NCI-H524 treated with DMSO at 0.1 percent for 48 hours (cell line): ENCODE measurements at regions not wholly inside any gene's neighbourhood (a gene's known extent, or its start where the extent isn't known, plus 50 kb on each side); places are given as distances from the start of the nearest gene placed in this dataset.

Source experiments
- DNase-seq: peaks from one replicate; lab custom pipeline; 2025; lab: John Stamatoyannopoulos, UW

DNA sequence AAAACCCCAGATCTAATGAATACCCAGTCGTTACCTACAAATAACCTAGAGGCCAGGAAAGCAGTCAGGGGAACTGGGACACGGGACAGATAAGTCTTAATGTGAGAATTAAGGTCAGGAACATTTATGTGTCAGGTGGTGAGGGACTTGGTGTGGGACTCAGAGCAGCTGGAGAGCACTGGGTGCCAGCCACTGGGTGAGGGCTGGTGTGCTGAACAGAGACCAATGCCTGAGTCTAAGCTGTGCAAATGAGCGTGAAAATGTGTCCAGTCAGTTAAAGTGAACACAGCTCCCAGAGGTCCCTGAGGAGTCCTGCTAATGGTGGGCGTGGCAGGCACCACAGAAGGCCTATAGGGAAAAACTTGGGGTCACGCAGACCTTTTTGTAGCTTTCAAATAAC, 225.9 kb downstream of the C1D start:
- no peak for DNase-seq

DNA sequence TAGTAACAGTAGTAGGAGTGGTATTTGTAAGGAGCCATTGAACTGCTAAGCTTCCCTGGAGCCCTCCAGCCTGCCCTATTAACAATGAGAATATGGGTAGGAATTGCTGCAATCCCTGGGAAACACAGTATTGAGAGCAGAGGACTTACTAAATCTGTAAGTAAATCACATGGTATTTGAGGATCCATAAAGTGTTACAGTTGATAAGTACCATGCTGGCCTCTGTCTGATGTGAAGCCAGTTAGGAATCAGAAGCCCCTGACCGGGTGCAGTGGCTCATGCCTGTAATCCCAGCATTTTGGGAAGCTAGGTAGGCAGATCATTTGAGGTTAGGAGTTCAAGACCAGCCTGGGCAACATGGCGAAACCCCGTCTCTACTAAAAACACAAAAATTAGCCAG, 224.6 kb downstream of the C1D start:
- DNase-seq = no peak

DNA sequence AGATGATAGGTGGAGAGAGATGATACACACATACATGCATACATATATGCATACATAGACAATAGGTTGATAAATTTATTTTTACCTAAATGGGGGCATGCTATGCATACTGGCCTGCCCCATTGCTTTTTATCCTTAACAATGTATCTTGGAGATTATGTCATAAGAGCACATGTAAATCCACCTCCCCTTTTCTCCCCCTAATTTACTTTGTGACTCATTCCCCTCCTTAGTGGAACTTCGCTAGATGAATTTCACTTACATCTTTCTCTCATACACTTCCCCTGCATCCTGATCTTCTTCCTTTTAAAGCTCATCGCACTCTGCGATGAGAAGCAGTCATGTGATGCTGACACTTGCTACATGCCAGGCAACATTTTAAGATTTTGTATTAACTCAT, 223.6 kb downstream of the C1D start:
- no peak for DNase-seq

DNA sequence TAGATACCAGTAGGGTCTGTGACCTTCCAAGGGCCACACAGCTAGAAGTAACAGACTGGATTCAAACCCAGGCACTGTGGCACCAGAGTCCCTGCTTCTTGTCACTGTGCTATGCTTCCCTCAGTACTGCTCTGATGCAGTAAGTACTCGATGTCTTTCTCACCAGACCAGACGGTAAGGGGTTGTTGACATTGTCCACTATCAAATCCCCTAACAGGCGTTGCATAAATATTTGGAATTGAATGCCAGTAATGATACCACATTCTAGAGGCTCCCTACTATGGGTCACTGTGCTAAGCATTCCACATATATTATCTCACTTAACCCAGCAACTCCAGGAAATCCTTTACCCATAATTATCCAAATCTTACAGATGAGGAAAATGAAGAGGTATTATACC, 223.1 kb downstream of the C1D start:
- no peak for DNase-seq

DNA sequence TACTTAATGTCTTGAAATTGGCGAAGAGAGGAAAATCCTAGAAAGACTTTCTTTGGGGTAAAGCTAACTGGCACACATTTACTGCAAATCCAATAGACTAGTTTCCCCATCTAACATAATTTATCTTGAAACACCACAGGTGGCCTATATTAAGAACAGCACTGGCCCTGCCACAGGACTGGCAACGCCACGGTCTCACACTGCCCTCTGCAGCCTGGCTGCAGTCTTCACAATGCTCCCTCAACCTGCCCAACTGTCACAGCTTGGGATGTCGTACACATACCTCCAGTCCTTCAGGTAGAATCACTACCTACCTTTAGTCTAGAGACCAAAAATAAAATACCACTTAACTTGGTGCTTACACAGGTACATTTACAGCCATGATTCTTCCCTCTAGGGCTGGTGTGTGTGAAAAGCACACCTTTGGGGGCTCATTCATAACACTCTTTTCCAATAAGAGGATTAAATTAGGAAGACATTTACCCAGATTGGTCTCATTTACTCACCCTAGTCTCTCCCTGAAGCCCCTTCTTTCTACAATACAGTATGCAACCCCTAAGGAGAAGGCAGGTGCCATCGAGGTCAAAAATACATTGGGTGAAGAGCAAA, 222.2 kb downstream of the C1D start:
- DNase-seq = peak; percentile 45

DNA sequence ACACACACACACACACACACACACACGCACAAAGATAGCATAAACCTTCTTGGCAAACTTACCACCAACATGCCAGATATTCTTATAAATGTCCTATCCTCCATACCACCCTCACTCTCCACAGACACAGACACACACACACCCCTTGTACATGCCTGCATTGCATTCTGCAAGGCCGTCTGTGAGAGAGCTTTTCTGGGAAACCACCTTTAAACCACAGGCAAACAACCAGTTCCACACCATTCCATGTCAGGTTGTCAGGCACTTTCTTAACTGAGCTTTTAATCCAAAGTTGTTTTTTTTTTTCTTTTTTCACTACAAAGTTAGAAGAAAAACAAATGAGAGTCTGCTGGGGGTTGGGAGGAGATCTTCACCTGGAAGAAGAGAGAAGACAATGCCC, 221.1 kb downstream of the C1D start:
- DNase-seq = no peak

DNA sequence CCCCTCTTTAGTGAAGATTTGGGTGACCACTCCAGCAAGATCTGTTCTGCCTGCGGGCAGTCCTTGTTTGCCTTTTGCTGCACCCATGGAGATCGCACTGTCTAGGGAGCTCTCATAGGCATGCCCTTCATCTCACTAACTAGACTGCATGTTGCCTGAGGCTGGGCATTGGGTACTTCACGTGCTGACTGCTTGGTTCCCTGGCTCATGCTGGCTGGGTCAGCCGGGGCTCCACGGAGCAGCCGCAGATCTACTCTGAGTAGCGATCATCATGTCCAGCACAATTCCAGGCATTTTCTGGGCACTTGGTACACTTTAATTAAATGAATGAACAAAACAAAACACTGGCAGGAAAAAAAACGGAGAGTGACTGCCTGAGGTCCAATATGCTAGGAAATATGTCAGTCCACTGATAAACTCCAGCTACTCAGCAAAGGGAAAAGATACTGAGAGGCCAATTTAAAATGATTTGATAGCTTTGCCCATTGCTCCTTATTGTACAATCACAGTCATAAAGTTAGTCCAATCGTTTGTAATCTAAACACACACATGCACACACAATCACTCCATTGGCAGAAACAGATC, 220.3 kb downstream of the C1D start:
- DNase-seq = no peak

DNA sequence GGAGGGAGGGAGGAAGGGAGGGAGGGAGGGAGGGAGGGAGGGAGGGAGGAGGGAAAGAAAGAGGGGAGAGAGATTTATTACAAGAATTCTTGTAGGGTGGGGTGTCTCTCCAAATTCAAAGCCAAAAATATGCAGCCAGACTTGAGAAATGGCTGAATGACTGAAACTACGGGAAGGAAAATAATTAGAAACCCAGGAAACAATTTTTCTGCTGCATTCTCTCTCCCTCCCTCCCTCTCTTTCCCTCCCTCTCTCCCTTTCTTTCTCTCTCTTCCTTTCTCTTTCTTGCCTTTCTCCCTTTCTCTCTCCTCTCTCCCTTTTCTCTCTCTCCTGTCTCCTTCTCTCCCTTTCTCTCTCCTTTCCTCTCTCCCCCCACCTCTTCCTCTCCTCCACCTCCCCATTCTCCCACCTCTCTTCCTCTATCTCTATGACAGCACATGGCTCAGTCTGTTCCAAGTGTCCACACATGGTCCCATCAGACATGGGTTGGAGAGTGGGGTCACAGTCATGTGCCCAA, 218.7 kb downstream of the C1D start:
- DNase-seq = no peak

DNA sequence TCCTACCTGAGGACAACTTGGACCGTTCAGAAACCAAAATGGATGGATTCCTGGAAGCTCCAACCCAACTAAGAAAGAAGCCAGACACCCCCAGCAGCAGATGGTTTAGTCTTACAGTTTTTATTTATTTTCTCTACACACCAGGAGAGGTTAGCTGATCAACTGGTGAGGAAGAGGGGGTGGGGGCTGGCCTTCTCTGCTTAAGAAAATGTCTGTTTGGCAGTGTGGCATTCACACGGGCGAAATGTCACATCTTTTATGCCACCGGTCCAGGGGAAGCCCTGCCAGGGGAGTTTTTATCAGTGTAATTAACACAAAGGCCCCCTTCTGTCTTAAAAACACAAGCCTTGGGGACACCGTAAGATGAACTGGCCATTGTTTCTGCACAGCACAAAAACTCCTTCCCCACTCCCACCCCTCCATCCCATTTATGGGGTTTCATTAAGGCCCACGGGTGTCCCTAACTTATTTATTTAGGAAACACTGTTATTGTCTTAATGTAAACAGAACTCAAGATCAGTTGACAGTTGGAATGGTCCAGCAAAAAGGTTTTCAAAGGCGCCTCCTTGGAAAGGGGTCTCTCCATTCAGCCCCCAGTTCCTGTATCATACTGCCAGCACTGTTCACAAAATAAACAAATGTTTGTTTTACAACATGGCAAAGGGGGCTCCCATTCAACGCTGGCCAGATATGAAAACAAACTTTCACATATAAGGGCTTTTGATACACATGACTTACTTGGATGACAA, 217.0 kb downstream of the C1D start:
- no peak for DNase-seq

DNA sequence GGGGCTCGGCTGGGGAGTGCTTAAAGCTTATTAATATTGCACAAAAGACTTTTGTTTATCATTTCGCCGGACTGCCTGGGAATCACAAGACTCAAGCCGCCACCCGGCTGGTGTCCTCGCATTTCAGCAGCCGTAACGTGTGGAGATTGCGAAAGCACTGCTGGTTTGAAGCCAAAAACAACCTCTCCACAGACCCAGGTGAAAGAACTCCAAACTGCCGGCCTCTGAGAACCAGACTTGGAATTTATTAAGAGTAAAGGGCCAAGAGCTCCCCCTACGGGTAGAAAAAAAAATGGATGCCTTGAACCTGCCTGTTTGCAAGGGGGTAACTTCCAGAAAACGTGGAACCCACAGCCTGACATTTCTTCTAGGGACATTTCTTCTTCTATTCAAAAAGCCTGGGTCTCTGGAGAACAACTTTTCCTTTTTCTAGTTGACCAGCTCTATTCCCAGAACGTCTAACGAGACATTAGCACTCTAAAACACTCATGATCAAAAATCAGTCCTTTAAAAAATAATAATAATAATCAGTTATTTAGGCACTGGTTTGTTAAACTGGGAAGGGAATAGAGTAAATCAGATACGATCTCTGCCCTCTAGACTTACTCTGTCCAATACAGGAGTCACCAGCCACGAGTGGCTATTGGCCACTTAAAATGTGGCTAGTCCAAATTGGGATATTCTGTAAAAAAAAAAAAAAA, 216.3 kb downstream of the C1D start:
- DNase-seq = peak; percentile 61

DNA sequence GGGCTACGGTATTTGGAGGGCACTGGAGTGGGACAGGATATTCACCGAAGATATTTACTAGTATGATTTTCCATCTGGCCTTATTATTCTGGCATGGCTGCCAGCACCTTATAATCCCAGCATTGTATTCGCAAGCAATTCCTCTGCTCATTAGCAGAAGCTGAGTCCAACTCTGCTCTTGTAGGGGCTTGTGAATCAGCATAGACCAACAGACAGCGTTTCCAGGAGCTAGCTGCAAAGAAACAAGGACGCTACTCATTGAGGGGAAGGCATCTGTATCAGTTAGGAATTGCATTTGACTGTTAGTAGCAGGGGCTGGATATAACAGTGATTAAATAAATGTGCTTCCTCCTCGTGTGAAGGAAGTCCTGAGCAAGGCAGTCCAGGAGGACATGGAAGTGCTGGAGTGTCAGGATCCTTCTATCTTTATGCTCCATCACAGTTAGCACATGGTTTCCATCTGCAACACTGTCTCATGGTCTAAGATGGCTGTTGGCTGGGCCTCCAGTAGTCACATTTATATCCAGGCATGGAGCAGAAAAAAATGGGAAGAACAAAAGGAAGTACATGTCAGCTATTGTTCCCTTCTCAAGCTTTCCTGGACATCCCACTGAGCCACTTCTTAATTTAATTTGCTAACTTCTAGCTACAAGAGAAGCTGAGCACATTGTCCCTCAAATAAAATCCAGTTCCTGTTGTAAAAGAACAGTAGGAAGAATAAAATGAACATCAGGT, 214.1 kb downstream of the C1D start:
- no peak for DNase-seq

DNA sequence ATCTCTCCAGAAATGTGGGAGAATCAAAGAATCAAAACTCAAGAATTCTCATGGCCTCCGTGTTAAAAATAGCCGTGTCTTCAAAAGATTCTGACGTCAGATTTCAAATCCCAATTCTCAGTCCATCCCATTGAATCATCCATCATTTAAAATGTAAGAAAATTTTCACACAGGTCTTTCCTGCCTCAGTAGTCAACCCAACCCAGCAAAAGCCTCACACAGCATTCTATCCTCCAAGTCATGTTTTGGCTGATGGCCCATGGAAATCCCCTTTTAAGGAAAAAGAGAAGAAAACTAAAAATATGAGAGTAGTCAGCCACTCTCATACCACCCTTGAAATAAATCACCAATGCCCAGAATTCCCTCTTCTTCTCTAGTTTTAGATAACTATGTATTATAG, 211.8 kb downstream of the C1D start:
- DNase-seq = no peak

DNA sequence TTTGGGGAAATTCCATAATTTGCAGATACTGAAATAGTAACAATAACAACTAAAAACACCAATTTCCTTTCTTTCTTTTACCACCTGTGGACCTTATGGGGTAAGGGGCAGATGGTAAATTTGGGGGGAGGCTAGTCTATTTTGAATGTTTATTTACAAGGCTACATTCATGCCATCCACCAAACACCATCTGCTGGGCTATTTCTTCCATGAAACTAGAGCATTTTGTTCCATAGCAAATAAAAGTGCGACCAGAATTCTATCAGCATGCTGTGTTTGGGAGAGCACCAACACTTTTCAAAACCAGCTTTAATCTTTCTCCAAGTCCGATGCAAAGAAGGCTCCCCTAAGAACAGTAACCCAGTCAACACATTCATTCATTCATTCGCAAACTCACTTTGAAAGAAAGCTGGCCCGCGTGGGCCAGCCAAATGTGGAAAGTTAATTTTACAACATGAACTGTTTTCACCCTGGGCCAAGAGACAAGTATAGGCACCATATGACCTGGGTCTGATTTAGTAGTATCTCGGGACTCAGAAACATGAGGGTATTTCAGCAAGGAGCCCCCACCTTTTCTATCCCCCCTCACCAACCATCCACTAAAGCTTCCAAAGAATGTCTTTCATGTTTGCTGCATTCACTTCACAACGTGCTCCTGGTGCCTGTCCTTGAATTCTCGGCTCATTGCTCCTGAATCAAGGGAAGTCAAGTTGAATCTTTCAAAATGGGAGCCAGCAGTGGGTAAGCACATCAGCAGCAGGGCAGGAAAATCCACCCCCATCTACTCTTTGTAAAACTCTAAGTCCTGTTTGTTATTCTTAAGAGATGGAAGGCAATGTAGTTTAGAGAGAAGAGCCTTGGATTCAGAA, 210.6 kb downstream of the C1D start:
- DNase-seq = no peak

DNA sequence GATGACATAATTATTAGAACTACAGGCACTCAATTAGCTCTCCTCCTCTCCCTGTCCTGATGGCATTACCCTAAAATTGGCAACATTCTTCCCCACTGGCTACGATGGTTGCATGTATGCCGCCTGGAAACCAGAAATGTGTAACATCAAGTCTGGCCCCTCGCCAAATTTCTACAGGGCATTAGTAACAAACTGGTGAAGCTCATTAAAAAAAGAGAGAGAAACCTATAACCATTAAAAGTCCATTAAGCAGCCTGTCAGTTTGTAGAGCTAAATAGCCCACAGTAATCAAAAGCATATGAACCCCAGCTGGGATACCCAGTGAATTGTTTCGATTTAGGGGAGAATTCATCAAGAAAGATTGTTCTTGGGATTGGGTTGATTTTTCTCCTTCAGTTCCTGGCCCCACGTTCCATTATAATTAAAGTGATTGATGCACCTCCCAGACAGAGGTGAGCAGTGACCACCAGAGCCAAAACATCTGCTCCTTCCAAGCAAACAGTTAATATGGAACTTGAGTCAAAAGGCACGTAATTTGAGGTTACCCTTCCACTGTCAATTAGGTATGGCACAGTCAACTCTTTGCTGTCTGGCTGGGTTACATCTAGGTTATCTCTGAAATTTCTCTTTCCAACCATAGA, 208.6 kb downstream of the C1D start:
- DNase-seq = no peak

DNA sequence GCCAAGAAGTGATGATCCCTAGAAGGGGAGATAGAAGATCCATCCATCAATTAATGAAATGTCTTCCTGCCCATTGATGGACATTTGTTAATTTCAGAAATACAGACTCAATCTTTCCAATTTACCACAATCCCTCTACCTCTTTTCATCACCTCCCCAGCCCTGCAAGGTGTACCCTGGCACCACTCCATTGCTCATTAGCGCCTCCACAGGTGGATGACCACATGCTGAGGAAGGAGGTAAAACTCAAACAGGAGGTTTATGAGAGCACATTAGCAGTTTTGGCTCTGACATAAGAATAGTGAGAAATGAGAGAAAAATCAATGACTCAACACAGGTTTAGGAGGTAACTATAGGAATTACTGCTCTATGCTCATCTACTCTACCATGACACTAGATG, 208.0 kb downstream of the C1D start:
- no peak for DNase-seq

DNA sequence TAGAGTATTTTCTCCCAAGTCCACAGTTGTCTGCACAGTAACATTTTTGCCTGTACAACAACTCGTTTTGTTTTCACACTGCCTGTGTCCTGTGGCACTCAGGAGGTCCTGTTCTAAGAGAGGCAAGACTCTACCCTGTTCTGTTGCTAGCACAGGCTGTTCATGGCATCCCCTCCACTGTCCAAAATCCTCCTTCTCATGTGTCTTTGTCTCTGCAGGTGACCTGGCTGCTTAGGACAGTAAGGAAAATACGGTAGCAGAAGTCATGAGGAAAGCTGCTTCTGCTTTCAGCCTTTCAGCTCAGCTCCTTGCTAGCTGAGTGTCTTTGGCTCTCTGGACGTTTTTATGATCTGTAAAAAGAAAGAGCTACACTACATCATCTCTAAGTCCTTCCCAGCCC, 205.9 kb downstream of the C1D start:
- DNase-seq = no peak

DNA sequence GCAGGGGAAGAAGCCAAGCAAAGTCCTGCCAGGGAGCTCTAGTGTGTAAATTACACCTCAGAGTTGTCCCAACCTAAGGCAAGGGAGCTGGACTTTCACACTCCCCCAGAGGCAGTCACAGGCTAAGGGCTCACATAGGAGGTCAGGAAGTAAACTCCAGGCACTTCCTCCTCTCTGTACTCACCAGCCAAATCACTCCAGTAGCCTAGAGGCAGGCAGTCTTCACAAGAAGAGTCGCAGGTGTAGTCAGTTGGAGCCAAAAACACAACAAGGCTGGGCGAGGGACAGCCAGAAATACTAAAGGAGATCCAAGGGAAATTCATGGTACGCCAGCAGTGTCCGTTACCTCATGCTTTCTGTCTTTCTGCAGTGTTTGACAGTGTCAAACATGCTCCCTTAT, 205.0 kb downstream of the C1D start:
- DNase-seq = no peak

DNA sequence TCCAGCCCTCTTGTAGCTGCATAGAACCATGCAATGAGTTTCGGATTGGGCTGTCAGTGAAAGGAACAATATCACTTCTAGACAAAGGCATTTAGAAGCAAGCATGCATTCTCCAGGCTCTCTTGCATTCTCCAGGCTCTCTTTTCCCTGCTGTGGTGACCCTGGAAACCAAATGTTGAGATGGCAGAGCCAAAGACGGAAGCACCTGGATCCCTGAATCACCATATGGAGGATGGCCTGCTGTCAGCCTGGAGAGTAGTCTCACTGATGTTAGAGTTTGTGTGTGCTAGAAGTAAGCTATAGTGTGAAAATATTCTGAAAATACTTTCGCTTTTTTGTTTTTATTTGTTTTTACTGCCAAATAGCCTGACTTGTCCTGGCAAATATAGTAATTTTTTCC, 203.9 kb downstream of the C1D start:
- no peak for DNase-seq

DNA sequence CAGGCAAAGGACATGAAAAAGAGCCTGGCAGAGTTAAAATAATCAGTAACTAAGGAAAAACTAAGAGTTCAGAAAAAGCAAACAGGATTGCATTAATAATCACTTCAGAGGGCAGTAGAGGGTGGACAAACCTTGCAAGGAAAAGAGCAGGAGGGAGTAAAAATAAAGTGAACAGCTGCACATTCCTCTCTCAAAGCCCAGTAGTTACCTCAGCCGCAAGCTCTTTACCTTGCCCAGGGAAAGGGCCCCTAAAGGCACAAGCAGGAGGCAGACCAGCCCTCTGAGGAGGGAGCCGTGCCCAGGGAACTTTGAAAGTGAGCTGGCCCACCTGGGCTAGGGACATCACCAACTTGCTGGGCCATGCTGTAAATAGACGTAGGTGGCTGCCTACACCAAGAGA, 196.9 kb downstream of the C1D start:
- no peak for DNase-seq

DNA sequence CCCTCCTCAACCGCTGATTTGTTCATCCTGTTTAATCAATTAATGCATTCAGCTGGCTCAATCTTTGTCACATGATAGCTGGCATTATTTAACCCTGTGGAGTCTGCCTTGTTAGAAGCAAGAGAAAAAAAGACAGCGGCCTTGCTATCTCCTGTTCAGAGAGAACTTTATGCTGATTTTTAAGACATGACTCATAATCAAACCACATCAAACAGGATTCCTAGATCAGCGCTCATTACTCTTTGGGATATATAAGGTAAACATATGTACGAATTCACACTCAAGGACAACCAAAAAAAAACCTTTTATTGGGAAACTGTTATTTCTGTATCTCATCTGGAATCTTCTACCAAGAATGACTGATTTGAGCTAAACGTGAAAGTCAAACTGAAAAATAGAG, 195.1 kb downstream of the C1D start:
- no peak for DNase-seq
